LNCAP (cell line): ENCODE measurements at regions not wholly inside any gene's neighbourhood (a gene's known extent, or its start where the extent isn't known, plus 50 kb on each side); places are given as distances from the start of the nearest gene placed in this dataset.

Experiments
- TF ChIP-seq, protein P1 (sequence below): fragments of 450-650 bp; IDR thresholded peaks from 2 replicates; pipeline ENCODE4 v1.5.1; 2017; ENCODE audit warnings: mild to moderate bottlenecking

DNA sequence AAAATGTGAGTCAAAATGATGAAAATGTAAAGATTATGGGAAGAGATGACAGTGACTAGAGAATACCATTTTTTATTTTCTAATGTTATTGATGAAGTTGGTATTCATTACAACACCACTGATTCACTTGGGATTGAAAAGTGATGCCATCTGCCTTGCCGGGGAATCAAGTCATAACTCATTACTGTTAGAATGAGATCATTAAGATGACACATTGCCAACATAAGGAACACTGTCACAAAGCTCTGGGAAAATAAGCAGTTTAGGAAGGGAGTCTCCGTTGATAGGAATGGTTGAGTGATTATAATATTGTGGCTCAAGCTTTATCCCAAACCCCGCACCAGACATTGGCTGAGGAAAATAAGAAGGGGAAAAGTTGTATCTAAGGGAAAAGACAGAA is 121.5 kb upstream of the PLPP4 start:
- TF ChIP-seq, protein P1, sequence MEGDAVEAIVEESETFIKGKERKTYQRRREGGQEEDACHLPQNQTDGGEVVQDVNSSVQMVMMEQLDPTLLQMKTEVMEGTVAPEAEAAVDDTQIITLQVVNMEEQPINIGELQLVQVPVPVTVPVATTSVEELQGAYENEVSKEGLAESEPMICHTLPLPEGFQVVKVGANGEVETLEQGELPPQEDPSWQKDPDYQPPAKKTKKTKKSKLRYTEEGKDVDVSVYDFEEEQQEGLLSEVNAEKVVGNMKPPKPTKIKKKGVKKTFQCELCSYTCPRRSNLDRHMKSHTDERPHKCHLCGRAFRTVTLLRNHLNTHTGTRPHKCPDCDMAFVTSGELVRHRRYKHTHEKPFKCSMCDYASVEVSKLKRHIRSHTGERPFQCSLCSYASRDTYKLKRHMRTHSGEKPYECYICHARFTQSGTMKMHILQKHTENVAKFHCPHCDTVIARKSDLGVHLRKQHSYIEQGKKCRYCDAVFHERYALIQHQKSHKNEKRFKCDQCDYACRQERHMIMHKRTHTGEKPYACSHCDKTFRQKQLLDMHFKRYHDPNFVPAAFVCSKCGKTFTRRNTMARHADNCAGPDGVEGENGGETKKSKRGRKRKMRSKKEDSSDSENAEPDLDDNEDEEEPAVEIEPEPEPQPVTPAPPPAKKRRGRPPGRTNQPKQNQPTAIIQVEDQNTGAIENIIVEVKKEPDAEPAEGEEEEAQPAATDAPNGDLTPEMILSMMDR: no peak

DNA sequence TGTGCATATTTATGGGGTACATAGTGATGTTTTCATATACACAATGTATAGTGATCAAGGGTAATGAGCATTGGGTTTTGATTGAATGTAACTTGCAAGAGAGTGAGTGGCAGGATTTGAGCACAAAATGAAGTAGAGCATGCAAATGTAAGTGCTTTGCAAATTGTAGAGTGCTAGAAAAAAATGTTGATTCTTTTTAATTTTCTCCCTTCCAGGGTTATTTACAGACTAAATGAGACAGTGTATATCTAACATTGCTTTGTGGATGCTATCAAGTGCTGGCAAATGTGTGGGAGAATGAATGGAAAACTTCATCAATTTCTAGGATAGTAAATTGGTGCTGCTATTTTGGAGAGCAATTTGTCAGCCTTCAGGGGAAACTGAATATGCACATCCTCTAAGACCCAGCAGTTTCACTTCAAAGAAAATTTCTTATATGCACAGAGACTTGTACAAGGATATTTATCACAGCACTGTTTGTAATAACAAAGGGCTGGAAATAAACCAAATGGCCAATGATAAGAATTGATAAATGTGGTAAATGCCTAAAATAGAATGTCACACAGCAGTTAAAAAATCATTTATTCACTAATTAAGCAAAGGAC is 120.6 kb upstream of the PLPP4 start:
- TF ChIP-seq, protein P1: no peak

GRCh38 chr10:120336911-120337540 is 120.0 kb upstream of the PLPP4 start:
- TF ChIP-seq, protein P1: peak; percentile 90

GRCh38 chr10:120342115-120342714 is 114.8 kb upstream of the PLPP4 start:
- TF ChIP-seq, protein P1: no peak

- TF ChIP-seq, protein P1: no peak
Measured at GRCh38 chr10:120345186-120345585, 111.8 kb upstream of the PLPP4 start.

- TF ChIP-seq, protein P1: no peak
Measured at GRCh38 chr10:120347644-120348043, 109.4 kb upstream of the PLPP4 start.

- TF ChIP-seq, protein P1: no peak
Measured at GRCh38 chr10:120349069-120349468, 108.0 kb upstream of the PLPP4 start.
